Activated CD8-positive, alpha-beta memory T cell treated with anti-CD3 and anti-CD28 coated beads for 36 hours (primary cell): ENCODE measurements at regions not wholly inside any gene's neighbourhood (a gene's known extent, or its start where the extent isn't known, plus 50 kb on each side); places are given as distances from the start of the nearest gene placed in this dataset.
"Not testable (repeated sequence)": the region's sequence is repeated elsewhere in the genome, so short reads cannot be mapped to it uniquely, and the experiment has no call there.

Experiments used
- CTCF ChIA-PET: fragments of 350-600 bp; sonication (Branson Sonifier 250); formaldehyde crosslinking; loops from one replicate; lab custom pipeline; 2021; ENCODE audit warnings: antibody characterized with exemption; lab: Charles Lee
- POLR2A ChIA-PET: fragments of 350-600 bp; sonication (Branson Sonifier 250); formaldehyde crosslinking; loops from one replicate; lab custom pipeline; 2021; ENCODE audit warnings: antibody characterized with exemption; lab: Charles Lee

GRCh38 chr14:38003746-38004609, 203.7 kb upstream of the SSTR1 start:
- ChIA-PET CTCF (no interaction called here), POLR2A (no interaction called here)

- POLR2A ChIA-PET: no interaction called here
- CTCF ChIA-PET: no interaction called here
Measured at GRCh38 chr14:38004610-38004879, 203.2 kb upstream of the SSTR1 start.

DNA sequence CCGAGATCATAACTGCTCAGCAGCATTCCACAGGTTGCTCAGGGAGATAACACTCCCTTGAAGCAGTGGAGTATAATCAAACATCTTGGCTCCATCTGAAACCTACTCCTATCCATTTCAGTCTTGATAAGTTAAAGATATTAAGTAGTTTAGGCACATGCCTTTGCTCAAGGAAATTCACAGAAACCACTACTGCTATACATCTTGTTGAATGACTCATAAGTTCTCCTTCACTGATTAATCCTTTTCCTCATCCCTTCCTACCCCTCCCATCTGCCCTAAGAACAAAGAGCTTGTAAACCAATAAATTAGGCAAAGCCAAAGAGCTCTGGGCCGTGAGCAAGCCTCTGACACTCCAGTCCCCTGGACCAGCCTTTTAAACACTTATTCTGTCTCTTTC, 196.5 kb upstream of the SSTR1 start:
- POLR2A ChIA-PET, CTCF ChIA-PET: not testable (repeated sequence)

DNA sequence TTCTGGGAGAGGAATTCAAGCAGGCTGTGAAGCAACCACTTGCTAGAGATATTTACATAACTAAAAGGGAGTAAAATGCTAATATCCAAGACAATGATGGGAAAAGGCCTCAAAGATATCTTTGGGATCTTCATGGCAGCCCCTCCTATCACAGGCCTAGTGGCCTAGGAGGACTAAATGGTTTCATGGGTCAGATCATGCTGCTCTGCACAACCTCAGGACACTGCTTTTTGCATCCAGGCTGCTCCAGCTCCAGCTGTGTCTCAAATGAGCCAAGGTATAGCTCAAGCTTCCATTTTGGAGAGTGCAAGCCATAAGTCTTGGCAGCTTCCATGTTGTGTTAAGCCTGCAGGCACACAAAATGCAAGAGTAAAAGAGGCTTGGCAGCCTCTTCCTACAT, 195.6 kb upstream of the SSTR1 start:
- ChIA-PET POLR2A (no interaction called here), CTCF (no interaction called here)

DNA sequence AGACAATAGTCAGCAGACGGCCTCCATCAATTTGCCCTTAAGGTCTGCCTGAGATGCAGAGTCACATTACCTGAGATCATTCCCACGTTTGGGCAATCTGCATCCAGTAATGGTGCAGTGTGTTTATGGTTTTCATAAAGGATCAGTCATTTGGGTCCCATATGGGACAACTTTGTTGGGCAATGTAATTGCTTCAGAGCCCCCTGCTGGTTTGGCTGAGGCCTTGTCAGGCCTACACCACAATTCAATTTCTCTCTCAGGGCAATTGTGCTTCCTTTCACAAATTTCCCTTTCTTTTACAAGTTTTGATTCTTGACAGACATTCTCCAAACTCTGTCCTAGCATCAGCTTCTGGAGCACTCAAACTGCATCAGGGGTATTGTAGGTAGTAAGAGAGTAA, 191.2 kb upstream of the SSTR1 start:
- ChIA-PET POLR2A (no interaction called here), CTCF (no interaction called here)

DNA sequence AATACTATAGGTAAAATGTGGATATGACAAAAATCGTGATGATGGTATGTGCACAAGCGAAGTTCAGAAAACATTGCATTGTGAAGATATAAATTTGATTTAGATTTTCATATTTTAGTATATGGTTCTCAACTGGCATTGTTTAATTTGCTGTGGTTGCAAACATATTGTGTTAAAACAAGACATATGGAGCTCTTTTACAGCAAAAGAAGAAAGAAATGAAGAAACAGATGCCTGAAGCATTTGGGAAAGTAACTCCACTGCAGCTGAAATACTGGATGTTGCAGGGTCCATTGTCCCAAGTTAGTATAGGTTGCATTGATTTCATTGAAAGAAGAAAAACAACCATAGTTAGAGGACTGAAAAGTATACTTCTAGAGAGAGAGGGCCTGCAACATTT, 185.8 kb upstream of the SSTR1 start:
- ChIA-PET CTCF (no interaction called here), POLR2A (no interaction called here)

DNA sequence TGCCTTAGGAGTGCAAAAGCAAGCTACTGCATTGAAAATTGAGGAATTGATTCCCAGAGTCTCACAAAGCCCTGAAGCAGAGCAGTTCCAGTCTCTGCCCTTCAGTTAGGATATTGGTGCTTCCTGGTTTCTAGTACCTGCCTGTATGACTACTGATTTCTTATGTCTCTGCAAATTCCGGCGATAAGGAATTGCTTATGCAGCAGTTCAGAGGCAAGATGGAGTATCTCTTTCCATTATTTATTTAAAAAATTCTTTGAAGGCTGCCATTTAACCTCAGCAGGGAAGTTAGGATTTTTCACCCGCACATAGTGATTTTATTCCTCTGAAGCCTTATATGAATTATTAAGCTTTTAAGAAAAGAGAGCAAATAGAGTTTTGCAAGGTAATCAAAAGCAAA, 184.9 kb upstream of the SSTR1 start:
- POLR2A ChIA-PET: no interaction called here
- CTCF ChIA-PET: no interaction called here

- ChIA-PET CTCF (no interaction called here), POLR2A (no interaction called here)
Measured at GRCh38 chr14:38038171-38038570, 169.5 kb upstream of the SSTR1 start.

GRCh38 chr14:38038986-38039385, 168.7 kb upstream of the SSTR1 start:
- CTCF ChIA-PET: no interaction called here
- POLR2A ChIA-PET: no interaction called here

GRCh38 chr14:38039496-38039895, 168.2 kb upstream of the SSTR1 start:
- CTCF ChIA-PET: no interaction called here
- POLR2A ChIA-PET: no interaction called here

- POLR2A ChIA-PET: no interaction called here
- CTCF ChIA-PET: no interaction called here
Measured at GRCh38 chr14:38040411-38040810, 167.3 kb upstream of the SSTR1 start.

GRCh38 chr14:38042322-38042721, 165.4 kb upstream of the SSTR1 start:
- ChIA-PET CTCF (no interaction called here), POLR2A (no interaction called here)

DNA sequence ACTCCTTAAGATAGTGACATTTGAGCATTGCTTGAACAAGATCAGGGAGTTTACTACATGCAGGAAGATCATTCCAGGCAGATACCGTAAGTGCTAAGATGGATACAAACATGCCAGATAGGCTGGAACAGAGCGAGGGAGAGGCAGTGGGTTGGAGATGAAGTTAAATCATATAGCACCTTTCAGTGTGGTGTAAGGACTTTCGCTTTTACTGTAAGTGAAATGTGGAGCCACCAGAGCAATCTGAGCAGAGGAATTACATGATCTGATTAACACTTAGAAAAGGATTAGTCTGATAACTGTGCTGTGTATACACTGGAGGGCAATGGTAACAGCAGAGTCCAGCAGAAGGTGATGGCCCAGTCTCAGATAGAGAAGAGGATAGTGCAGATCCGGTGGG, 163.0 kb upstream of the SSTR1 start:
- CTCF ChIA-PET: no interaction called here
- POLR2A ChIA-PET: no interaction called here

GRCh38 chr14:38045461-38045860, 162.2 kb upstream of the SSTR1 start:
- CTCF ChIA-PET: no interaction called here

GRCh38 chr14:38046160-38046559, 161.5 kb upstream of the SSTR1 start:
- ChIA-PET CTCF (no interaction called here), POLR2A (no interaction called here)

More at GRCh38 chr14:38045461-38045860, 162.2 kb upstream of the SSTR1 start:
- POLR2A ChIA-PET: no interaction called here

GRCh38 chr14:38047195-38047902, 160.4 kb upstream of the SSTR1 start:
- CTCF ChIA-PET: no interaction called here
- POLR2A ChIA-PET: no interaction called here

DNA sequence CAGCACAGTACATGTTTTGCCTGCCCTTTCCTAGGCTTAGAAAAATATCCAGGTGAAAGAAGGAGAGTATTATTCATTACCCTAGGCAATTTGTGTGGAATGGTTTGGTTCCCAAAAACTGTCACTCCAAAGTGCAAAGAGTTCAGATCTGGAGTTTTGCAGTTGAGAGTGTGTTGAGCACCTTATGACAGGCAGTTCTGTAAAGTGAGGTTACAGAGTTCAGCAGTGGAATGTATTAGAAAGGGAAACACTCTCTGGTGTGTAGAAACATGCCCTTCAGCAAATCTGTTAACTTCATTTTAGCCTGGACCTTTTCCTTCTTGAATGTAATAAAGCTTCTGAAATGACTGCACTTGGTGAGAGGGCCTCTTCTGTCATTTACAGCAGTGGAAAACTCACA, 154.0 kb upstream of the SSTR1 start:
- ChIA-PET POLR2A (no interaction called here), CTCF (no interaction called here)

DNA sequence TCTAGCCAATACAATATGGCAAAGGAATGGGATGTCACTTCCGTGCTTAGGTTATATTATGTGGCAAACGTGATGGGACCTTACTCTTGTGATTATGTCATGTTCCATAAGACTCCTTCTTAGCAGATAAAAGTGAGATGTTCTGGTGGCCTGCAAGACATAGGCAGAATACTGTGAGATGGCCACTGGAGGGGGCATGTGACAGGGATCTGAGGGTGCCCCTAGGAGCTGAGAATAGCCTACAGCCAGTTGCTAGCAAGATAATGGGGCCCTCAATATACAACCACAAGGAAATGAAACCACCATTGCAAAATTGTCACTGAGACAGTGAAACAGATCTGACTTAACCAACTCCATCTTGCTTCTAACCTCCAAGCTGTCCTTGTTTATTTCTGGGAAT, 151.4 kb upstream of the SSTR1 start:
- ChIA-PET POLR2A (no interaction called here), CTCF (no interaction called here)

DNA sequence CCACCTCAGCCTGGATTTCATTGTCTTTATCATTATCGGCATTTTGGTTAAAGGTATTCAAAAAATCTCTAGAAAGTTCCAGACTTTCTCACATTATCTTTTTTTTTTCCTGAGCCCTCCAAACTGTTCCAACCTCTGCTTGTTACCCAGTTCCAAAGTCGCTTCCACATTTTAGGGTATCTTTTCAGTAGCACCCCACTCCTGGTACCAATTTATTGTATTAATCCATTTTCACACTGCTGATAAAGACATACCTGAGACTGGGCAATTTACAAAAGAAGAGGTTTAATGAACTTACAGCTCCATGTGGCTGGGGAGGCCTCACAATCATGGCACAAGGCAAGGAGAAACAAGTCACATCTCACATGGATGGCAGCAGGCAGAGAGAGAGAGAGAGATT, 145.5 kb upstream of the SSTR1 start:
- POLR2A ChIA-PET, CTCF ChIA-PET: not testable (repeated sequence)

DNA sequence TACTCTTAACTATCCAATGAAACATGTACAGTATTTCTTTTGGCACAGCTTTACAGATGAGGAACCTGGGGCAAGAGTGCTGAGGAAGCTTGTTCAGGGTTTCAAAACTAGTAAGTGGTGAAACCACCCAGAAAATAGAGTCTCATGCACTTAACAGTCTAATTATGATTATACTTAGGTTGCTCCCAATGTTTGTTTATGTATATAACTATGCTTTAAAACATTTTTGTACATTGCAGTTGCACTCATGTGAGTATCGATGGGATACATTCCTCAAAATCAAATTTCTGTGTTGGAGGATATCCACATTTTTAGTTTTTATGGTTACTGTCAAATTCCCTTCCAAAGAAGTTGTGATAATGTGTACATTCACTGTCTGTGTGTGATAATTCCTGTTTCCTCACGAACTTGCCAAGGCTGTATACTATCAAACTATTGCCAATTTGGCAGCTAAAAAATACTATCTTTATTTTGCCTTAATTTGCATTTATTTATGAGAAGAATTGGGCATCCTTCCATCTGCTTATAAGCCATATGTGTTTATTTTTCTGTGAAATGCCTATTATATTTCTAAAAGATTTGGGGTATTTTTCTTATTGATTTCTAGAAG, 143.9 kb upstream of the SSTR1 start:
- ChIA-PET CTCF (no interaction called here), POLR2A (no interaction called here)
